K562 (cell line): ENCODE measurements at regions not wholly inside any gene's neighbourhood (a gene's known extent, or its start where the extent isn't known, plus 50 kb on each side); places are given as distances from the start of the nearest gene placed in this dataset.

Experiments used
- ARHGAP35 ChIP-seq: fragments of 450-650 bp; IDR thresholded peaks from 2 replicates; pipeline ENCODE4 v1.6.1; 2018; ENCODE audit not compliant: partially characterized antibody
- GTF2B ChIP-seq: IDR thresholded peaks from 2 replicates; pipeline ENCODE4 v1.6.1; 2011; ENCODE audit not compliant: insufficient read length; ENCODE audit errors: extremely low read depth
- JUN ChIP-seq, 2 experiments: sonication (generic) in 1 of 2; formaldehyde crosslinking in 1 of 2; IDR thresholded peaks; 2 replicates each; pipeline versions ENCODE4 v1.6.1 to v1.8.0; 2012 to 2022; ENCODE audit warnings: borderline replicate concordance in 2 of 2, mild to moderate bottlenecking in 2 of 2, improper control_type of control experiment in 1 of 2, low read depth in 1 of 2, low read length in 1 of 2, missing genetic modification reagents in 1 of 2
- POLR2AphosphoS5 ChIP-seq: IDR thresholded peaks from 2 replicates; pipeline ENCODE4 v1.6.1; 2011; ENCODE audit warnings: mild to moderate bottlenecking, low read depth, low read length, moderate library complexity; ENCODE audit not compliant: control insufficient read depth, insufficient read depth
- TEAD2 ChIP-seq: fragments of 450-650 bp; IDR thresholded peaks from 2 replicates; pipeline ENCODE4 v1.6.1; 2016; ENCODE audit warnings: missing genetic modification characterization, control low read depth, missing compliant biosample characterization
- TRIM24 ChIP-seq, 2 experiments: fragments of 450-650 bp; IDR thresholded peaks; 2 replicates each; pipeline ENCODE4 v1.6.1; 2016
- ZNF121 ChIP-seq: sonication (generic); formaldehyde crosslinking; conservative IDR thresholded peaks from 2 replicates; pipeline ENCODE4 v1.8.0; 2022; ENCODE audit warnings: missing genetic modification reagents
- ZNF175 ChIP-seq: fragments of 200-800 bp; sonication (Bioruptor generic); IDR thresholded peaks from 2 replicates; pipeline ENCODE4 v1.6.1; 2016; ENCODE audit warnings: low read depth, mild to moderate bottlenecking, missing genetic modification characterization, missing compliant biosample characterization
- ZNF347 ChIP-seq: fragments of 450-650 bp; formaldehyde crosslinking; IDR thresholded peaks from 2 replicates; pipeline ENCODE4 v1.4.0; 2020; ENCODE audit warnings: low read depth, mild to moderate bottlenecking, moderate library complexity
- ZNF407 ChIP-seq: fragments of 450-650 bp; IDR thresholded peaks from 2 replicates; pipeline ENCODE4 v1.6.1; 2016; ENCODE audit warnings: low read depth
- ZNF655 ChIP-seq: fragments of 250-450 bp; sonication (Bioruptor Pico); IDR thresholded peaks from 2 replicates; pipeline ENCODE4 v1.5.0; 2021
- TF ChIP-seq, protein P1 (sequence below), 3 experiments: fragments of 200-800 bp in 1 of 3; fragments of 250-450 bp in 1 of 3; fragments of 450-650 bp in 1 of 3; sonication (Bioruptor Pico) in 1 of 3; sonication (Bioruptor generic) in 1 of 3; formaldehyde crosslinking in 1 of 3; IDR thresholded peaks; 2 replicates each; pipeline versions ENCODE4 v1.6.1 to v1.8.0; 2016 to 2022; ENCODE audit warnings: mild to moderate bottlenecking in 2 of 3, missing genetic modification characterization in 2 of 3, missing compliant biosample characterization in 1 of 3, moderate library complexity in 1 of 3

DNA sequence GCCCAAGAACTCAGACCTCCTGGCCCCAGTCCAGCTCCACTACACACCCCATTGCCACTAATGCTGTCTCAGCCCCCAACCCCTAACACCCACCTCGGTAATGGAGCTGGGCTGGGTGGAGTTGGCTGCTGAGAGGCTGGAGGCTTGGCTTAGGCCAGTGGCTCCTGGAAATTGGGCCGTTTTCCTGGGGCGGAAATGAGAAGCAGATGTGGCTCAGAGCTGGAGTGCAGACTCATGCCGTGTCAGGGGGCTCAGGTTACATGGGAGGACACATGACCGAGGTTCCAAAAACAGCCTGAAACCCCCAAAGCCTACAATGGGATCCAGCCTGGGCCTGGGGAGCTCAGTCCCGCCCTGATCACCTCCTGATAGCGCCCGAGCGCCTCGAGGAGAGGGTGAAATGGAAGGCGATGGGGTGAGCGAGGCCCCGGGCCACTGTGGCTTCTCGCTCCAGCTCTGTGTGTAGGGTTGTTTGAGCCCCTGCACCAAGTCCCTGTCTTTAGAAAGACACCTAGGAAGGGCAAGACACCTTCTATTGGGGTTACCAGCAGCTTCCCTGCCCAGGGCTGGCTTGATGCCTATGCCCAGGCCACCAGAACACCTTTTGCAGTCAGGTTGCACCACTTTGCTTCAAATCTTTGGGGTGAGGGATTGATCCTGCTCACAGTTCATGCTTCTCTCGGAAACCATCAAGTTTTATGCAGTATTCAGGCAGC, 175.7 kb upstream of the HAAO start (continued):
- TF ChIP-seq, protein P1, sequence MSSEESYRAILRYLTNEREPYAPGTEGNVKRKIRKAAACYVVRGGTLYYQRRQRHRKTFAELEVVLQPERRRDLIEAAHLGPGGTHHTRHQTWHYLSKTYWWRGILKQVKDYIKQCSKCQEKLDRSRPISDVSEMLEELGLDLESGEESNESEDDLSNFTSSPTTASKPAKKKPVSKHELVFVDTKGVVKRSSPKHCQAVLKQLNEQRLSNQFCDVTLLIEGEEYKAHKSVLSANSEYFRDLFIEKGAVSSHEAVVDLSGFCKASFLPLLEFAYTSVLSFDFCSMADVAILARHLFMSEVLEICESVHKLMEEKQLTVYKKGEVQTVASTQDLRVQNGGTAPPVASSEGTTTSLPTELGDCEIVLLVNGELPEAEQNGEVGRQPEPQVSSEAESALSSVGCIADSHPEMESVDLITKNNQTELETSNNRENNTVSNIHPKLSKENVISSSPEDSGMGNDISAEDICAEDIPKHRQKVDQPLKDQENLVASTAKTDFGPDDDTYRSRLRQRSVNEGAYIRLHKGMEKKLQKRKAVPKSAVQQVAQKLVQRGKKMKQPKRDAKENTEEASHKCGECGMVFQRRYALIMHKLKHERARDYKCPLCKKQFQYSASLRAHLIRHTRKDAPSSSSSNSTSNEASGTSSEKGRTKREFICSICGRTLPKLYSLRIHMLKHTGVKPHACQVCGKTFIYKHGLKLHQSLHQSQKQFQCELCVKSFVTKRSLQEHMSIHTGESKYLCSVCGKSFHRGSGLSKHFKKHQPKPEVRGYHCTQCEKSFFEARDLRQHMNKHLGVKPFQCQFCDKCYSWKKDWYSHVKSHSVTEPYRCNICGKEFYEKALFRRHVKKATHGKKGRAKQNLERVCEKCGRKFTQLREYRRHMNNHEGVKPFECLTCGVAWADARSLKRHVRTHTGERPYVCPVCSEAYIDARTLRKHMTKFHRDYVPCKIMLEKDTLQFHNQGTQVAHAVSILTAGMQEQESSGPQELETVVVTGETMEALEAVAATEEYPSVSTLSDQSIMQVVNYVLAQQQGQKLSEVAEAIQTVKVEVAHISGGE (CRISPR knock-in tag; IDR thresholded peaks at IDR 0.05) = 0 out of 6 replicates have a peak, but pooled peaks of 1 of the 3 experiments have one; percentile 60
- TF ChIP-seq ARHGAP35 (no peak), ZNF407 (no peak), ZNF121 (peak; percentile 88), JUN (IDR thresholded peaks at IDR 0.05; ENCODE audit: borderline replicate concordance, low read depth, low read length) (0 out of 2 replicates have a peak, but pooled peaks have one; percentile 5), JUN (CRISPR knock-in tag; IDR thresholded peaks at IDR 0.05; ENCODE audit: borderline replicate concordance) (no peak), GTF2B (no peak), ZNF347 (no peak), ZNF655 (CRISPR knock-in tag) (no peak), POLR2AphosphoS5 (0 out of 2 replicates have a peak, but pooled peaks have one; percentile 34), TEAD2 (no peak), TRIM24 (IDR thresholded peaks at IDR 0.05) (peak; percentile 60 to 70; a peak in 2 of 4 replicates), ZNF175 (CRISPR knock-in tag) (peak; percentile 84; the same call in 1 of the 2 replicates)
